ENCODE measurements at regions not wholly inside any gene's neighbourhood (a gene's known extent, or its start where the extent isn't known, plus 50 kb on each side); places are given as distances from the start of the nearest gene placed in this dataset.

DNA sequence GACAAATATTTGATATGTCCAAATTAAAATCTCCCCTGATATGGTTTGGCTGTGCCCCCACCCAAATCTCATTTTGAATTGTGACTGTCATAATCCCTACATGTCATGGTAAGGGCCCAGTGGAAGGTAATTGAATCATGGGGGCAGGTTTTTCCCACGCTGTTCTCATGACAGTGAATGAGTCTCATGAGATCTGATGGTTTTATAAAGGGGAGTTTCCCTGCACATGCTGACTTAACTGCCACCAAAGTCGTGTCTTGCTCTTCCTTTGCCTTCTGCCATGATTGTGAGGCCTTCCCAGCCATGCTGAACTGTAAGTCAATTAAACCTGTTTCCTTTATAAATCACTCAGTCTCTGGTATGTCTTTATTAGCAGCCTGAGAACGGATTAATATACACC lies 207.0 kb downstream of the BARHL2 start:
- no peak for DNase-seq (ENCODE audit: low spot score)
- TF ChIP-seq, protein P1, sequence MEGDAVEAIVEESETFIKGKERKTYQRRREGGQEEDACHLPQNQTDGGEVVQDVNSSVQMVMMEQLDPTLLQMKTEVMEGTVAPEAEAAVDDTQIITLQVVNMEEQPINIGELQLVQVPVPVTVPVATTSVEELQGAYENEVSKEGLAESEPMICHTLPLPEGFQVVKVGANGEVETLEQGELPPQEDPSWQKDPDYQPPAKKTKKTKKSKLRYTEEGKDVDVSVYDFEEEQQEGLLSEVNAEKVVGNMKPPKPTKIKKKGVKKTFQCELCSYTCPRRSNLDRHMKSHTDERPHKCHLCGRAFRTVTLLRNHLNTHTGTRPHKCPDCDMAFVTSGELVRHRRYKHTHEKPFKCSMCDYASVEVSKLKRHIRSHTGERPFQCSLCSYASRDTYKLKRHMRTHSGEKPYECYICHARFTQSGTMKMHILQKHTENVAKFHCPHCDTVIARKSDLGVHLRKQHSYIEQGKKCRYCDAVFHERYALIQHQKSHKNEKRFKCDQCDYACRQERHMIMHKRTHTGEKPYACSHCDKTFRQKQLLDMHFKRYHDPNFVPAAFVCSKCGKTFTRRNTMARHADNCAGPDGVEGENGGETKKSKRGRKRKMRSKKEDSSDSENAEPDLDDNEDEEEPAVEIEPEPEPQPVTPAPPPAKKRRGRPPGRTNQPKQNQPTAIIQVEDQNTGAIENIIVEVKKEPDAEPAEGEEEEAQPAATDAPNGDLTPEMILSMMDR (IDR thresholded peaks at IDR 0.05; ENCODE audit: extremely low read depth, missing control alignments), result no peak

DNA sequence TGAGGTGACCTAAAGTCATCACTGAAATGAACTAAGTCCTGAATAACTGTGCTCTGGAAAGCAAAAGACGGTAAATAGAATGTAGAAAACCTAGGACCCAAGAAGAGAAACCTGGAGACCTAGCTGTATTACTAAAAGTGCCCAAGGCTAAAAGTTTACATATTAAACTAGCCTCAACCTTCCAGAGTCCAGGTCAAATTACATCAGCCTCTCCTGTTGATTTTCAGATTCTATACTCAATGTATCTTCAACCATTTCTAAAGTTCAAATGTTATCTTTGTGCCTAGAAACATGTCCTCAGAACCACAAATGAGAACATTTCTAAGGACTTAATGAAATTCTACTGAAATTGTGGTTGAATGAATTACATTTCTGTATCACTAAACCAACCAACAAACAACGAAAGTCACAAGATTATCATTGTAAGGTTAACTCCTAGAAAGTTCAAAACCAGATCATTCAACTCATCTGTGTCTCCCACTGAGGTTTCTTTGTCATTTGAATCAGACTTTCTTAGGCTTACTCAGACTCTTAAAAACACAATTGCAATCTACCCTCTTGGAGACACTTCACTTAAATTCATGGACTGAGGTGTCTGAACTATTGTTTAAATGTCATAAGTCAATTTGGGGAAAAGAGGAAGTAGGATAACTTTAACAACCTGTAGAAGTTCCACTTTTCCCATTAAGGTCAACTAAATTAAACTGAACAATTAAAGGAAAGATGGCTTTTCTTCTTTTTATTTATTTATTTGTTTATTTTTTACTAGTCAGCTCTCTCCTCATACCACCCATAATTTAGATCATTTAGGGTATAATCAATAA lies 207.7 kb downstream of the BARHL2 start:
- no peak for DNase-seq (ENCODE audit: low spot score)
- TF ChIP-seq, protein P1 (IDR thresholded peaks at IDR 0.05; ENCODE audit: extremely low read depth, missing control alignments), result no peak

DNA sequence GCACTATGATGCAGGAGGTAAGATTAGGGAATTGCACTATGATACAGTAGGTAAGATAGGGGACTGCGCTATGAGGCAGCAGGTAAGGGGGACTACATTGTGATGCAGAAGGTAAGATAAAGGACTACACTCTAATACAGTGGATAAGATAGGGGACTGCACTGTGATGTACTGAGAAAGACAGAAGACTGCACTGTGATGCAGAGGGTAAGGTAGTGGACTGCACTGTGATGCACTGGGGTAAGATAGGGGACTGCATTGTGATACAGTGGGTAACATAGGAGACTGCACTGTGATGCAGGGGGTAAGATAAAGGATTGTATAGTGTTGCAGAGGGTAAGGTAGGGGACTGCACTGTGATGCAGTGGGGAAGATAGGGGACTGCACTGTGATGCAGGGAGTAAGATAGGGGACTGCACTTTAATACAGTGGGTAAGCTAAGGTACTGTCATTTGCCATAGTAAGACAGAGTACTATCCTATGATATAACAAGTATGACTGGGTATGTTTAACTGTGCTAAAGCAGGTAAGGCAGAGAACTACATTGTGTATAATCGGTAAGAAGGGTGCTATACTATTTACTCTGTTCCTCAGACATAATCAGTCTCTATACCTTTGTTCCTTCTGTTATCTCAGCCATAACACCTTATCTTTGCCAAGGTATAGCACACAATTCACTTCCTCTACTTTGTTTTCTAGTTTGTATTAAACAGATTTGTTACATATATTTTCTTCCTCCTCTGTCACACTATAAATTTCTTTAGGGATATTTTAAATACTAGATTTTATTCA lies 208.5 kb downstream of the BARHL2 start:
- DNase-seq (ENCODE audit: low spot score), result no peak
- TF ChIP-seq, protein P1 (IDR thresholded peaks at IDR 0.05; ENCODE audit: extremely low read depth, missing control alignments), result no peak

DNA sequence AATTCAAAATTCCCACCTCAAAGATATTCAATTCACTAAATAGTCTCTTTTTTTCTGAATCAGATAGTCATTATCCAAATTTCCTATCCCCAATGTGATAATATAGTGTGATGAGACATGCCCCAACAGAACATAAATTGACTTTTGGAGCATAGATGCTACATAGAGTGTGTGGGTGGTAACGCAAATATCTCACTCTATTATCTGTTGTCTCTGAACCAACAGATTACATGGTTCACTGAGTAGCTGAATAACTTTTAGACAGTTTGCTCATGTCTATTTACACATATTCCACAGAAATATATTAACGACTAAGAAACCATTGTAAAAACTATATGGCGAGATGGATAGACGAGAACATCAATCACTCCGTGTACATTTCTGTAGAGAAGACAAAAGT lies 209.9 kb downstream of the BARHL2 start:
- TF ChIP-seq, protein P1 (IDR thresholded peaks at IDR 0.05; ENCODE audit: extremely low read depth, missing control alignments), result no peak

DNA sequence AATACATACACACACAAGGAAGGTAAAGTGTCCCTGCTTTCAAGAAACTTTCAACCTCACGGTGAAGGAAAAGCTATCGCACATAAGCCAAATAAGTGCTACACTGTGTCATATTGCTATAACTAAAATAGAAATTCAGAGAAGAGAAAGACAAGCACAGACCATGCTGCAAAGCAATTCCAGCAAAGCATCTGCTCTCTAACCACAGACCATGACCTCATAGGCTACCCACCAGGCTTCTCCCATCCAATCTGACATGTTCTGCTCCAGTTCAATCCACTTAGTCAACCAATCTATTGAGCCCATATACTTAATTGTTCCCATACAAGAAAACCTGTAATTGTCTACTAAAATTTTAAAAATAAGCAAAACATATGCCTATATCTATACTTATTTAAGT lies 211.3 kb downstream of the BARHL2 start:
- TF ChIP-seq, protein P1 (IDR thresholded peaks at IDR 0.05; ENCODE audit: extremely low read depth, missing control alignments), result no peak
- no peak for DNase-seq (ENCODE audit: low spot score)

More for the DNA sequence above, 209.9 kb downstream of the BARHL2 start:
- no peak for DNase-seq (ENCODE audit: low spot score)

DNA sequence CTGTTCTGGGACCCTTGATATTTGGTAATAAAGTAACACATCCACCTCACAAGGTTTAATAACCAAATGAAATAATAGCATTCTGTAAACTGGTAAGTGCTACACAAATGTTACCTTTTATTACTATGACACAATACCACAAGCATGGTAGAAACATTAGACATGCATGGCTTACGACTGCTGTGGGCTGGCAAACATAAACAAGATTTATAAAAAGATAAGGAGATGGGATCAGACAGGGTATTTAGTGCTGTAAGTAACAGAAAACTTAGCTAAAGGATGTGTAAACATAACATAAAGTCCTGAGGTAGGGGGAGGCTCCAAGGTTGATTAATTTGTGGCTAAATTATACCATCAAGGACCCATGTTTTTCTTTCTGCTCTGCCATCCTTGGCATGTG lies 212.6 kb downstream of the BARHL2 start:
- DNase-seq (ENCODE audit: low spot score), result no peak

More for the DNA sequence above, 212.6 kb downstream of the BARHL2 start:
- TF ChIP-seq, protein P1 (IDR thresholded peaks at IDR 0.05; ENCODE audit: extremely low read depth, missing control alignments), result no peak

Measured in GM20000 (cell line).